DND-41 (cell line): ENCODE measurements at regions not wholly inside any gene's neighbourhood (a gene's known extent, or its start where the extent isn't known, plus 50 kb on each side); places are given as distances from the start of the nearest gene placed in this dataset.

Source experiments
- EZH2 ChIP-seq: IDR thresholded peaks from 3 replicates; pipeline ENCODE4 v1.6.1; 2012; ENCODE audit warnings: borderline replicate concordance, low read depth, mild to moderate bottlenecking, moderate library complexity, low read length, inconsistent platforms; ENCODE audit not compliant: severe bottlenecking
- TF ChIP-seq, protein P1 (sequence below): IDR thresholded peaks from 2 replicates; pipeline ENCODE4 v1.5.1; 2012; ENCODE audit warnings: borderline replicate concordance, low read length, moderate library complexity, mild to moderate bottlenecking; ENCODE audit not compliant: poor library complexity, severe bottlenecking; ENCODE audit errors: extremely low read depth

DNA sequence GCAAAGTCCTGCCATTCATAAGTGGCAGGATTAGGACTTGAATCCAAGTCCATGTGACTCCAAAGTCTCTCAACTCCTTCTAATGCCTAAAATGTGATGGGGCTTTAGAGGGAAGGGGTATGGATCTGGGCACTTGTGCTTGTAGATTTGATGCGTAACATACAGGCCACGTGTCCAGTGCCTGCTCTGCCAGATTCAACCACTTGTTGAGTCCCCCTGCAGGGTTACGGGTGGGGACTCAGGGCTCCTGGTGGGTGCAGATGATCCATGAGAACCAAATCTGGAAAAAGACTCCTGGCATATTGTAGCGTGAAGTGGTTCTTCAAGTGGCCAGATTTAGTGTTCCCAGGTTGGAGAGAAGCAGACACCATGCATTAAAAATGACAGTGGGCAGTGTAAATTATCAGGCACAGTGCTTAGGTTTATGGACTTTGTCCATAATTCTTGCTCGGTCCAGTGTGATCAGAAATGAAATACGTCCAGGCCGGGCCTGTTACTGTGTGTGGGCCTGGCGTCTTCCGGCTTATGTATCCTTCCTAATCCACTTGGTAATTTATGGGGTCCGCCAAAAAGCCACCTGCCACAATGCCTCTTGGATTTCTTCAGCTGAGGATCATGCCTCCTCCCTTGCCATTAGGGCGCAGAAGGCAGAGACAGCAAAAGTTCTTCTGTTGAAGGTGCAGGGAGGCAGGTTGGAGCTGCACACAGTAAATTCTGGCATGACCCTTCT, 51.2 kb upstream of the LRP8 start:
- TF ChIP-seq, protein P1, sequence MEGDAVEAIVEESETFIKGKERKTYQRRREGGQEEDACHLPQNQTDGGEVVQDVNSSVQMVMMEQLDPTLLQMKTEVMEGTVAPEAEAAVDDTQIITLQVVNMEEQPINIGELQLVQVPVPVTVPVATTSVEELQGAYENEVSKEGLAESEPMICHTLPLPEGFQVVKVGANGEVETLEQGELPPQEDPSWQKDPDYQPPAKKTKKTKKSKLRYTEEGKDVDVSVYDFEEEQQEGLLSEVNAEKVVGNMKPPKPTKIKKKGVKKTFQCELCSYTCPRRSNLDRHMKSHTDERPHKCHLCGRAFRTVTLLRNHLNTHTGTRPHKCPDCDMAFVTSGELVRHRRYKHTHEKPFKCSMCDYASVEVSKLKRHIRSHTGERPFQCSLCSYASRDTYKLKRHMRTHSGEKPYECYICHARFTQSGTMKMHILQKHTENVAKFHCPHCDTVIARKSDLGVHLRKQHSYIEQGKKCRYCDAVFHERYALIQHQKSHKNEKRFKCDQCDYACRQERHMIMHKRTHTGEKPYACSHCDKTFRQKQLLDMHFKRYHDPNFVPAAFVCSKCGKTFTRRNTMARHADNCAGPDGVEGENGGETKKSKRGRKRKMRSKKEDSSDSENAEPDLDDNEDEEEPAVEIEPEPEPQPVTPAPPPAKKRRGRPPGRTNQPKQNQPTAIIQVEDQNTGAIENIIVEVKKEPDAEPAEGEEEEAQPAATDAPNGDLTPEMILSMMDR: no peak
- TF ChIP-seq EZH2: no peak
